Right lobe of liver (tissue), 4 donors: ENCODE measurements at regions not wholly inside any gene's neighbourhood (a gene's known extent, or its start where the extent isn't known, plus 50 kb on each side); places are given as distances from the start of the nearest gene placed in this dataset.
"Not testable (repeated sequence)": the region's sequence is repeated elsewhere in the genome, so short reads cannot be mapped to it uniquely, and the experiment has no call there.

Experiments
- POLR2A ChIP-seq: fragments of 450-650 bp; IDR thresholded peaks from one replicate; pipeline ENCODE4 v1.6.1; 2017; ENCODE audit warnings: antibody characterized with exemption, mild to moderate bottlenecking
- TF ChIP-seq, protein P1 (sequence below), 4 donors: fragments of 200-600 bp in 3 of 4; fragments of 450-650 bp in 1 of 4; IDR thresholded peaks; one replicate each; pipeline versions ENCODE4 v1.5.1 to v1.8.0; 2016 to 2022; ENCODE audit warnings: antibody characterized with exemption in 4 of 4, mild to moderate bottlenecking in 2 of 4
- donor health status: DM: no; HTN: no; CAD: no.
- donor health status: DM: no; HTN: no; CAD: no.
- donor health status: DM: no; HTN: yes; CAD: no.

DNA sequence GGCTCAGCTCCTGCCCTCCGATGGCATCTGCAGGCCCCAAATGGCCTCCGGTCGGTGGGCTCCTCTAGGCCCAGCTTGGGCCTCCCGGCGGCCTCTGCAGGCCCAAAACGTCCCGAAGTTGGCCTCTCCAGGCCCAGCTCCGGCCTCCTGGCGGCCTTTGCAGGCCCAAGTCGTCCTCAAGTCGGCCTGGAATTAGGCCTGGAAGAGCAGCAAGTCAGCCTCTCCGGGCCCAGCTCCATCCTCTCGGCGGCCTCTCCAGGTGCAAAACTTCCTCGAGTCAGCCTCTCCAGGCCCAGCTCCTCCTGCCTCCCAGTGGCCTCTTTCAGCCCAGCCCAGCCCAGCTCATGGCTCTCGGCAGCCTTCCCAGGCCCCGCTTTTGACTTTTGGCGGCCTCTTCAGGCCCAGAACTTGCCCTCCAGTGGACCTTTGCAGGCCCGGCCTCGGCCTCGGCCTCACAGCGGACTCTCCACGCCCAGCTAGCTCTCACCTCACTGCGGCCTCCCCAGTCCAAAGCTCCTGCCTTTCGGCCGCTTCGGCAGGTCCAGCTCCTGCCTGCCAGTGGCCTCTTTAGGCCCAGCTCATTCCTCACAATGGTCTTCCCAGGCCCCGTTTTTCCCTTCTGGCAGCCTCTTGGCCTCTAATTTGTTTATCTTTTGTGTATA lies 357.3 kb downstream of the ZNF37A start:
- TF ChIP-seq, protein P1, sequence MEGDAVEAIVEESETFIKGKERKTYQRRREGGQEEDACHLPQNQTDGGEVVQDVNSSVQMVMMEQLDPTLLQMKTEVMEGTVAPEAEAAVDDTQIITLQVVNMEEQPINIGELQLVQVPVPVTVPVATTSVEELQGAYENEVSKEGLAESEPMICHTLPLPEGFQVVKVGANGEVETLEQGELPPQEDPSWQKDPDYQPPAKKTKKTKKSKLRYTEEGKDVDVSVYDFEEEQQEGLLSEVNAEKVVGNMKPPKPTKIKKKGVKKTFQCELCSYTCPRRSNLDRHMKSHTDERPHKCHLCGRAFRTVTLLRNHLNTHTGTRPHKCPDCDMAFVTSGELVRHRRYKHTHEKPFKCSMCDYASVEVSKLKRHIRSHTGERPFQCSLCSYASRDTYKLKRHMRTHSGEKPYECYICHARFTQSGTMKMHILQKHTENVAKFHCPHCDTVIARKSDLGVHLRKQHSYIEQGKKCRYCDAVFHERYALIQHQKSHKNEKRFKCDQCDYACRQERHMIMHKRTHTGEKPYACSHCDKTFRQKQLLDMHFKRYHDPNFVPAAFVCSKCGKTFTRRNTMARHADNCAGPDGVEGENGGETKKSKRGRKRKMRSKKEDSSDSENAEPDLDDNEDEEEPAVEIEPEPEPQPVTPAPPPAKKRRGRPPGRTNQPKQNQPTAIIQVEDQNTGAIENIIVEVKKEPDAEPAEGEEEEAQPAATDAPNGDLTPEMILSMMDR (IDR thresholded peaks at IDR 0.05): not testable (repeated sequence)
- not testable (repeated sequence) for TF ChIP-seq POLR2A
